ENCODE measurements at regions not wholly inside any gene's neighbourhood (a gene's known extent, or its start where the extent isn't known, plus 50 kb on each side); places are given as distances from the start of the nearest gene placed in this dataset.

GRCh38 chr14:38755036-38755435 is 348.0 kb downstream of the SEC23A start:
- TF ChIP-seq CTCF (IDR thresholded peaks at IDR 0.05; ENCODE audit: extremely low read depth, missing control alignments): no peak
- no peak for DNase-seq (ENCODE audit: low spot score)

- no peak for DNase-seq (ENCODE audit: low spot score)
- TF ChIP-seq CTCF (IDR thresholded peaks at IDR 0.05; ENCODE audit: extremely low read depth, missing control alignments): no peak
Observed at GRCh38 chr14:38752750-38753149, 350.3 kb downstream of the SEC23A start.

GRCh38 chr14:38752341-38752740 is 350.7 kb downstream of the SEC23A start:
- TF ChIP-seq CTCF (IDR thresholded peaks at IDR 0.05; ENCODE audit: extremely low read depth, missing control alignments): no peak
- DNase-seq (ENCODE audit: low spot score): no peak

- no peak for DNase-seq (ENCODE audit: low spot score)
- no peak for TF ChIP-seq CTCF (IDR thresholded peaks at IDR 0.05; ENCODE audit: extremely low read depth, missing control alignments)
Observed at GRCh38 chr14:38751459-38751858, 351.6 kb downstream of the SEC23A start.

- TF ChIP-seq CTCF (IDR thresholded peaks at IDR 0.05; ENCODE audit: extremely low read depth, missing control alignments): no peak
- DNase-seq (ENCODE audit: low spot score): no peak
Observed at GRCh38 chr14:38749936-38750335, 353.1 kb downstream of the SEC23A start.

GRCh38 chr14:38745861-38746260 is 357.2 kb downstream of the SEC23A start:
- no peak for DNase-seq (ENCODE audit: low spot score)
- no peak for TF ChIP-seq CTCF (IDR thresholded peaks at IDR 0.05; ENCODE audit: extremely low read depth, missing control alignments)

GRCh38 chr14:38743966-38744584 is 359.0 kb downstream of the SEC23A start:
- DNase-seq (ENCODE audit: low spot score): no peak
- TF ChIP-seq CTCF (IDR thresholded peaks at IDR 0.05; ENCODE audit: extremely low read depth, missing control alignments): no peak

All from GM20000 (cell line).